GM19043 (cell line): ENCODE measurements at regions not wholly inside any gene's neighbourhood (a gene's known extent, or its start where the extent isn't known, plus 50 kb on each side); places are given as distances from the start of the nearest gene placed in this dataset.
A peak's percentile ranks its signal among the peaks of the same experiment; 100 is the strongest.
"Not testable (repeated sequence)": the region's sequence is repeated elsewhere in the genome, so short reads cannot be mapped to it uniquely, and the experiment has no call there.

Experiments
- ATAC-seq: cut with Tn5 transposase; IDR thresholded peaks from one replicate; pipeline ENCODE4 v1.9.1; 2021; ENCODE audit warnings: low read depth; ENCODE audit not compliant: unreplicated experiment

DNA sequence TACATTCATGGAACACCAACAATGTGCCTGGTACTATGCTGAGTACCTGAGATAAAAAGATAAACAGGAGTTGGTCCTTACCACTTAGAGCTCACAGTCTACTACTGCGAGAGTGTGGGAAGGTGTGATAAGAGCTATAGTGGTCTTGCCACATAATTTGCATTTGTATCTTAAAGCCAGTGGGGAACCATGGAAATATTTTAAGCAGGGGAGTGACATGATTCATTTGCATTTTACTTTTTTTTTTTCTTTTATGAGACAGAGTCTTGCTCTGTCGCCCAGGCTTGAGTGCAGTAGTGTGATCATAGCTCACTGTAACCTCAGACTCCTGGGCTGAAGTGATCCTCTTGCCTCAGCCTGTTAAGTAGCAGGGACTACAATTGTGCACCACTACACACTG lies 53.6 kb downstream of the SRGAP2 start:
- ATAC-seq = peak; percentile 79

DNA sequence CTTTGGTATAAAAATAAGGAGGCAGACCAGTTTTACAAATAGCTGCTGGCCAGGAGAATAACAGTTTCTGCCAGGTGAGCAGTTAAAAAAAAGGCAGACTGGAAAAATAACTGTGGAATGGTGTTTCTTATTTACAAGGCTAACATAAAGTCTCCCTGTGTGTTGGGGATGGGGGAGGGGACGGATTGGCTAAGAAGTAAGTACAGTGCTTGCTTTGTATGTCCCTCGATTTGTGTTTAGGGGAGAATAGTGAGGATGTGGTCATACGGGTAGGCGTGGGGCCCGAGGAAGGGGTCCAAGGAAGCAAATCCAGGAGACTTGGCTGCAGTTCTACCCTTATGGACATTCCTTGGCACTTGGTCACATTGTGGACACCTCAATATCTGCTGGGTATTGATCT lies 58.1 kb downstream of the SRGAP2 start:
- not testable (repeated sequence) for ATAC-seq

DNA sequence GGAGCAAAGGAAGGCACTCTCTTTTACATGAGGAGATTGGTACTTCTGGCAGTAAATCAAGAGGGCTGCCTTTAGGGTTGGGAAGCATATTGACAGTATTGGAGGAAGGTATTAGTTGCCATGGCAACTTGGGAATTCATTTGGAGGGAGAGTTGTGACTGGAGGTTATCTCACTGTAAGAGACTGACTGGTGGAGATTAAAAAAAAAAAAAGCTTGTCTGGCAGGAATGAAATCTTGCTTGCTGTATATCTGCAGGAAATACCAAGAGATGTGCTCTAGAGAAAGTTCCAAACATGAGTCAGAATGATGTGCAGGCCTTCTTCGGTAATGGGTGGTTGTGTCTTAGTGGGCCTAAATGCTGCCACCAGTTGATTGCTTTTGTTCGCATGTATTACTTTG lies 59.1 kb downstream of the SRGAP2 start:
- not testable (repeated sequence) for ATAC-seq

DNA sequence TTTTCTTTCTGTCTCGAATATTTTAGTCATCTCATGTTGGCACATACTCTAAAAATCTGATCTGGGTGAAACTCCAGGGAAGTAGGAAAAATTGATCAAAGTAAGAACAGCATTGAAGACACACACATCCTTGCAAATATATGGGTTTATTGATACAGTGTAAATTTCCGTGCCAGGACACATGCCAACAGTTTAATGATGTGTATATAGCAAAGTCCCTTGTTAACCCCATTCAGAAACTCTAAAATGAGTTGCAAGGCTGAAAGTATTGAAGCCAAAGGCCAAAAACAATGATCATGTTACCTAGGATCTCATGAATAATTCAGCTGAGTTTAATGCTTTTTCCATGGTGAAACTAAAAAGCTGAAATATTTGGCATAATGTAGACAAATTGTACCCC lies 61.6 kb downstream of the SRGAP2 start:
- ATAC-seq = not testable (repeated sequence)

DNA sequence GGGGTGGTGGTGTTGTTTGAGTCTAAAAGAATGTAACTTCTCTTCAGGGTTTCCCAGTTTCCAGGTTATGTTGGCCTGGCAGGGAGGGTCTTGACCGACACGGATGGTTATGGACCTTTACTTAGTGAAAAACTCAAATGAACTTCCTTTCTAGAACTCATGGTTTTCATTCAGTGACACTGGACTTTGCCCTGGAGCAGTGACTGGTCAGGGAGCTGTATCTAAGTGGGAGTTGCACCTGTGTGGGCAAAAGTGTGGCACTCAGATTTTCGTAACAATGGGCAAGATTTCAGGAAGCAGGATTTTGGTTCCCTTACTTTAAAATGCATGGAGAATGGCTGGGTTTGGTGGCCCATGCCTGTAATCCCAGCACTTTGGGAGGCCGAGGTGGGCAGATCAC lies 67.8 kb downstream of the SRGAP2 start:
- not testable (repeated sequence) for ATAC-seq

DNA sequence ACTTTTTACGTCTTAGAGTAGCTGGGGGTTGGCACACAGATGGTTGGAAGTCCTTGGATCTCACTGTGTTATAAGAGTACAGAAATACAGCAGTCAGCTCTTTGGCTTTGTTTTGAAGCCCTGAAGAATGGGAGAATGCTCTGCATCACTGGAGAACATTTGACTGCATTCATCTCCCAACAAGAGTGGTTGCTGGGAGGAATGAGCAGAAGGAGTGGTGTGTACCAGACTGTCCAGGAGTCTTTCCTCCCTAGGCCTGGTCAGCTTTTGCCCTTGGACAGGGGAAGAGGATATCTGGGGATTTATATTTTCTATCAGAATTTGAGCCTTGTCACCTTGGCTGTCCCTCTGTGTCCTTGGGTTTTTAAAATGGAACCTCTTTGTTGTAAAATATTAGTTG lies 69.8 kb downstream of the SRGAP2 start:
- ATAC-seq = not testable (repeated sequence)

DNA sequence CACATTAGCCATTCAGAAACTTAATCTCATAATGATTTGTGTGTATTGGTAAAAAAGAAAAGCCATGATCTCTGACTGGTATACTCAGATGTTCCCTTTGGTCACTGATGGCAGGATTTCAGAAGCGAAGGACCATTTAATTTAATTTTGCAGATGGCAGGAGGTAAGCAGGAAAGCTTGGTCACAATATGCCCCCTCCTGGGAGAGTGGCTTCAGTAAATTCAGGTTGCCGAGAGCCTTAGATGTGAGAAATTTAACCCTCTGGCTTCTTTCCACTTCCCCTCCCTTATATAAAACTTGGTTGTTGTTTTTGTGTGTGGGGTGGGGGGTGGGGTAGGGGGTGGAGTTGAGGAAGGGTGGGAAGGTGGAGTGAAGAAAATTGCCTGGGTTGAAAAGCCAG lies 72.8 kb downstream of the SRGAP2 start:
- not testable (repeated sequence) for ATAC-seq

DNA sequence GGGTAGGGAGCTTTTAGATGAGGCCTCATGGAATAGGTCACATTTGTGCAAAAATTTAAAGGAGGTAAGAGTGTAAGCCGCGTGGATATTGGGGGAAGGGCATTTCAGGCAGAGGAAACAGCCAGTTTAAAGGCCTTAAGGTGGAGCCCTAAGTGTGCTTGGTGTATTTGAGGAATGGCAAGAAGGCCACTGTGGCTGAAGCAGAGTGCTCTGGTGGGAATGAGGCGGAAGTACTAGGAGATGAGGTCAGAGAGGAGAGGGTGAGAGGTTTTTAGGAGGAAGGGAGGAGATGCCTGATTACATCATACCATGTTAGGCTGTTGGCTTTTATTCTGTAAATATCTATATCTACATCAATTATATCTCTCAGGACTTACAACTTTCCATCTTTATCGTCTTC lies 75.3 kb downstream of the SRGAP2 start:
- not testable (repeated sequence) for ATAC-seq

DNA sequence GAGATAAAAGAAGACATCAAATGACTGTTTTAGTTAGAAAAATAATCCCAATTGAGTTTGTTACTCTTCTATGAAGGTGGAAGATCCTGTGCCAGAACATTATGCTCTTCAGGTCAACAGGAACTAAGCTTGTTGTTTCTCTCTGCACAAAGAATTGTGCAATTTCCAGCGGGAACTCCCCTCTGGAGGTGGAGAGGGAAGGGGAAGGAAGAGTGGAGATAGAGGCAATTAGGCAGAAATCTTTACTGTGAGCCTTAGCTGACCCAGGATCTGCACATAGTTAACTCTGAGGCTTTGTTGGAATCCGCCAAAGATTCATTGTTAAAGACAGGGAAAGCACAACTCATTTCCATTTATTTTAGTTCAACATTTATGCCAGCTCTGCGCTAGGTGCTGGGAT lies 77.3 kb downstream of the SRGAP2 start:
- not testable (repeated sequence) for ATAC-seq

DNA sequence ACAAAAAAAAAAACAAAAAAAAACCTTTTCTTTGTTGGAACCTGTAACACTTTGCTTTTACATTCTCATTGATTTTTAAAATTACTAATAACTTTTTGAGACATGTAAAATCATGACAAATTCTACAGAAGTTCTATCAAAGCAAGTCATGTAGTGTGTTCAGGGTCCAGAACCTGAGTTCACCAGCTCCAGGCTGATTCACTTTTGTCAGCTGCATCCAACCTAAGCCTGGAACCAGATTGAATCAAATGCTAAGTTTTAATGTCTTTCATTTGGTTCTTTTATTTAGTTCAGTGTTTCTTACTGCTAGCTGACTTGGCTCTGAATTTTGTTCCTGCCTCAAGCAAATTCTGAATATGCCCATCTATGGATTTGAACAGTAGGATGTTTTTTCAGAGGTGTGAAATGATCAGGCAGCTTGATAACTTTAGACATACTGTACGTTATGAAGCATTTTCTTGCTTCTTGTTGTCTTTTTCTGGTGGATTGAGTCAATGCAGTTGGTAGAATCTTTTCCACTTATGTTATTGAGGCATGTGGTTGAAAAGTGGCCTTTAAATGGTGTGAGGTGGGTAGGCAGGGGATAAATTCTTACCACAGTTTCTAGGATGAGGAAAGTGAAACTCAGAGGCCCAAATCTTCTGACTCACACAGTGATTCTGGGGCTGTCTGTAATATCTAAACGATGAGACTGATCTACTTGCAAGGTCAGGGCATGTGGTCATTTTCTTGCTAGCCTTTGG lies 78.7 kb downstream of the SRGAP2 start:
- ATAC-seq = not testable (repeated sequence)

DNA sequence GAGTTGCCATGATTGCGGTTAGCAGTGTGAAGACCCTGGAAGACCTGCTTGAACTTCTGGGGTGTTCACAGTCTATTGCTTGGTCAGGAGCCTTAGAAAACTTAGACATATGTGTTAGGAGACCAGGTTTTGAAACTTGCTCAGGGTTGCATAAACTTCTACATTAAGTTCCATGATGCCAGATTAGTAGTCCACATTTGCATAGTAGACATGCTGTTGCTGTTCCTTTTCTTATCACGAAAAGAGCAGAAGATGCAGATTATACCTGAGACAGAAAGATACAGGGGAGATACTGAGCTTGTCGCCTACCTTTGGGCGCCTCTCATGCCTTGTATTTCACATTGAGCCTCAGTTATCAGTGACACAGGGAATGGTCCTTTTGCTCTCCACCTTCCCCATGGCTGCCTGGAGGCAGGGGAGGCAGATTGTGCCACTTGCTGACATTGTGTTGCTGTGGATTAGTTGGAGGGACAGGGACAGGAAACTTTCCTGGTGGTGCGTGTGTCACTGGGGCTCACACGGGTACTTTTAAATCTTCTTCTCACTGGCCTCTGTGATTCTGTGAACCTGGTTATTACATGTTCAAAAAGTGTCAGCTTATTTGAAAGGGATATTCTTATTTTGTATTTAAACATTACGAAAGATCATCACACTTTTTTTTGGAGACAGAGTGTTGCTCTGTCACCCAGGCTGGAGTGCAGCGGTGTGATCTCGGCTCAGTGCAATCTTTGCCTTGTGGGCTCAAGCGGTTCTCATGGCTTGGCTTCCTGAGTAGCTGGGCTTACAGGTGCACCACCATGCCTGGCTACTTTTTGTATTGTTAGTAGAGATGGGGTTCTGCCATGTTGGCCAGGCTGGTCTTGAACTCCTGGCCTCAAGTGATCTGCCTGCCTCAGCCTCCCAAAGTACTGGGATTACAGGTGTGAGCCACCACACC lies 82.0 kb downstream of the SRGAP2 start:
- ATAC-seq = not testable (repeated sequence)

DNA sequence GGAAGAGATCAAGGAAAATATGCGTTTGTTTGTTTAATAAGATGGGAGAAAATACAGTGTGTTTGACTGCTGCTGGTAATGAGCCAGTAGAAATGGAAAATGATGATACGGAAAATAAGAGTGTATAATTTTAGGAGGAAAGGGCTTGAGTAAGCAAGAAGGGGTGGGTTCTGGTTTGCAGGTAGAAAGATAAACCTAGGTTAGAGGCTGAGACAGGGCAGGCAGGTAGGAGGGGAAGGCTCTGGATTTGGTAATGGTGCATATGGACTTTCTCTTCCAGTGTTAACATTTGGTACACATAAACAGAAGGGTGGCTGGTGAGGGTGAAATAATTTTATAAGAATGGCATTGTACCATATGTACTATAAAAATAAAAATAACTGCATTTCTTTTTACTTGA lies 84.4 kb downstream of the SRGAP2 start:
- ATAC-seq = not testable (repeated sequence)

DNA sequence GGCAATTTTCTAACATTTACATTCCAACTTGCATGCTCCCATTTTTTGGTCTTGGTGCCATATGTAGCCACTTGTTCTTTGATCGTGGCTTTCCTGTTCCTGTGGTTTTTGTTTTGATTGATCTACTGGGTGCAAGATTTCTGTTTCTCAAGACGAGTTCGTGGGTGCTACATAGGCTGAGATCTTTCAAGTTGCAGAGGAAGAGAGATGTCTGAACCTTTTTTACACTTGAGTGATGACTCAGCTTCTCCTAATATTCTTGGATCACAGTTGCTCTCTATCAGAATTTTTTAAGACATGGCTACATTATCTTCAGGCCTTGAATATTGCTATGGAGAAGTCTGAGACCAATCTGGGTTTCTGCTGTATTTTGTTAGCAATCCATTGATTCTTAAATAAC lies 85.1 kb downstream of the SRGAP2 start:
- not testable (repeated sequence) for ATAC-seq

DNA sequence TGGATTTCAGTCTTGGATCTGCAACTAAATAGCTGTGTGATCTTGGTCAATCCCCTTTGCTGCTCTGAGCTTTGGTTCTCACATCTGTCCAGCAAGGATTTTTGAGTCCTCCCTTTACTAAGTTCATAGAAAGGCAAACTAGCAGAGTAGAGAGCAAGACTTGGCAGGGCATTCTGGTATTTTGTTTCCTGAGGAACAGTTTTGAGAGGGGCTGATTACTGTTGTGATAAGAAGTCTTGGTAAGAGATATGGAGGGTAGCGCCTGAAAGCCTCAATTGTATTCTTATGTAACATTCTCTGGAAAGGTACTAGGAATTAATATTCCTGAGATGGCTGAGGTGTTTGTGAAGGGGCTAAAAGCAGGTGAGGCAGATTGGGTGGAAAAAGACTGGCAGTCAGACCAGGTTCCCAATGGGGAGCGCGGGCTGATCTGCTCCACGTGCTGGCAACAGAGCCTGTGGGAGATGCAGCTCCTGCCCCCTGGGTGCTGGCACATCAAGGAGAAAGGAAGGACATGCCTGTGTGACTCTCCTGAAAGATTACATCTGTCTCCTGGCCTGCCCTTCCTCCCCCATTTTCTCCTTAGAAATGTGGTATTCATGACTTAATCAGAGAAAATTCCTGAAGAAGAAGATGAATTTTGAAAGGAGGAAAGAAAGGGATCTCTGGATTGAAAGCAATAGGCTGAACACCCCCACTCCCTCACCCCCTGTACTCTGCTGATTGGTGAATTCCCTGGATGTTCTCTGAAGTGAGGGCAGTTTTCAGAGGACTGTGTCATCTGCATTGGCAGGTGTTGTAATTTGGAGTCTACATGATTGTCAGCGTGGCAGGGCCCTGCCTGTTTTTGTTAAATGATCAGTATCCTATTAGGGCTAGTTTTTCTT lies 94.0 kb downstream of the SRGAP2 start:
- ATAC-seq = not testable (repeated sequence)

DNA sequence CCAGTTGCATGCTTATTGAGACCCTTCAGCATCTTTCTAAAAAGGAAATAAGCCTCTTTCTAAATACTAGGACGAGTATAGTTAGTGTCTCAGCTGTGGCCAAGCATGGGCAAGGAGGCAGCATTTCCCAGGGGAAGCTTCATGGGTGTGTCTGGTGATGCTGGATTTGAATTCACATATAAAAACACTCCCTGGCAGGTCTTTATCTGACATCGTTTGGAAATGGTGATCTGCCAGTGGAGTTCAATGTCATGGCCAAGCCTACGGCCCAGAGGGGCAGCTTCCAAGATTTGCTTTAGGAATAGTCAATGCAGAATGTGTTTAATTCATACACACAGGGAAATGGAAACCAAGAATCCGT lies 94.7 kb downstream of the SRGAP2 start:
- not testable (repeated sequence) for ATAC-seq

DNA sequence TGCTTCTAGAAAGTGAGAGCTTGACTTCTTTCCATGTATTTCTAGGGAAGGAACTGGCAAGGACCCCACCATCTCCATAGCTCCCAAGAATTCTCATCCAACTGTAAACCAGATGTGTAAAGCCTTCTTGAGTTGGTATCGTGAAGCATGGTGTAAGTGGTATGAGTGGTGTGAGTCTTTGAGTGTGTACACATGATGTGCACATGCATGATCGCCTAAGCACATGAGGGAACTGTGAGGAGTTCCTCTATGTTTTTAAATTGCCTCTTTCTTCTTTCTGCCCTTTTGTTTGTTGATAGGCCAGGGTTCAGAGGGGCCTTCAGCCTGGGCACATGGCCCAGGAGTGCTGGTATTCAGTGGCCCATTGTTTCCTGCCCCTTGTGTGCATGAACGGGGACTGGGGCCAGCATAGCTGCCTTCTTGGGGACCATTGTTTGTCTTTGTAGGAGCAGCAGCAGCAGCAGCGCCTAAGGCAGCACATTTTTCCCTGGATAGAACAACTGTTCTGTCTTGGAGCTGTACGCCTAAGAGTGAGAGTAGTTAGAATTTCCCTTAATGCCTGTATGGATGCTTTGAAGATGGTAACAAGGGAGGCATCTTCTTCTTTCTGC lies 95.9 kb downstream of the SRGAP2 start:
- ATAC-seq = not testable (repeated sequence)

DNA sequence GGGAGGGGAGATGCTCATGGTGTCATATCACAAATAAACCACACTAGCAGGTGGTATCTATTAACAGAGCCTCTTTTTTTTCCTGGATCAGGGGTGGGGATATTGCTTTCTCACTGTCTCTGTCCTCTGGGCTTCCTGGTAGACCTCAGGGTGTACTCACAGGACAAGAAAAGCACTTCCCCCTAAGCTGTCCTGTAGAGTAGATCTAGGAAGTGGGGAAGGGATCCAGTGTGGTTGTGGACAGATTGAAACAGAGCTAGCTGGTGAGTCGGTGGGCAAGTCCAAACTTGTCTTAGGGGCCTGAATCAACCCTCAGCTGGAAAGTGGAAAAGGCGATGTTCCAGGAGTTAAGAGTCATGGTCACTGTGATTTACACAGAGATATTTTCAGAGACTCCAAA lies 96.6 kb downstream of the SRGAP2 start:
- not testable (repeated sequence) for ATAC-seq

DNA sequence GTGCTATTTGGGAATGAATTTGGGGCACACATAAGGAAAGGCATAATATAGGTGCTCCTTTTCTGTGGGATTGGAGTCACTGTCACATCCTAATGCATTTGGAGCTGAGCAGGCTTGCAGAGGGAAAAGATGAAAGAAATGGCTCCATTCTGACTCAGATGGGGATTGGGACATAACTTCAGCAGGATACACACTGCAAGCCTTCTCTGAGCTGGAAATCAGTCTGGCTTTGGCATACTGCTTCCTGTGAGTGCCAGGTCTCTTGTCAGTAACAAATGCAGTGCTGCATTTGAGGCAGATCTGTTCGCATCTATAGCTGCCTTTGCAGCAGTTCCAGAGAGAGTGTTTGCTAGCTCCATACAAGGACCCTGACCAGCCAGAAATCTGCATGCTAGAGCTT lies 98.7 kb downstream of the SRGAP2 start:
- ATAC-seq = not testable (repeated sequence)

DNA sequence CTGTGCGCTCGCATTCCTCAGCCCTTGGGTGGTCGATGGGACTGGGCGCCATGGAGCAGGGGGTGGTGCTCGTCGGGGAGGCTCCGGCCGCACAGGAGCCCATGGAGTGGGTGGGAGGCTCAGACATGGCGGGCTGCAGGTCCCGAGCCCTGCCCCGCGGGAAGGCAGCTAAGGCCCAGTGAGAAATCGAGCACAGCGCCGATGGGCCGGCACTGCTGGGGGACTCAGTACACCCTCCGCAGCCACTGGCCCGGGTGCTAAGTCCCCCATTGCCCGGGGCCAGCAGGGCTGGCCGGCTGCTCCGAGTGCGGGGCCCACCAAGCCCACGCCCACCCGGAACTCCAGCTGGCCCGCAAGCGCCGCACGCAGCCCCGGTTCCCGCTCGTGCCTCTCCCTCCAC lies 104.1 kb downstream of the SRGAP2 start:
- not testable (repeated sequence) for ATAC-seq

DNA sequence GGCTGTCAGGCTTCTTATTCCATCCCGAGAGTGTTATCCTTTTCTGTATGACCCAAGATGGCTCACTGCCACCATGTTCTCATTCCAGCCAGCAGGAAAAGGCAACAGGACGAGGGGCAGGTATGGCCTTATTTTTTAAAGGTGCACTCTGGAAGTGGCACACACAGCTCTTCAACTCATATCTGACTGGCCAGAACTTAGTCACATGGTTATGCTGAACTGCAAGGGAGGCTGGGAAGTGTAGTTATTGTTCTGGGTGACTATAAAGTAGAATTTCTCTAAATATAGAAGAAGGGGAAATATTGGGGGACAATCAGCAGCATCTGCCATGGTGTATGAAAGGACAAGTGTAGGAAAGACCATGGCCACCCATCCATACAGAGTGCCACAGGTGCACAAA lies 107.6 kb downstream of the SRGAP2 start:
- not testable (repeated sequence) for ATAC-seq
